Heart right ventricle (tissue), 16 donors: ENCODE measurements at regions not wholly inside any gene's neighbourhood (a gene's known extent, or its start where the extent isn't known, plus 50 kb on each side); places are given as distances from the start of the nearest gene placed in this dataset.

Experiments used
- ATAC-seq, 8 donors: fragments of 200-7000 bp; cut with Tn5 transposase; one replicate each; pipeline ENCODE4 v1.9.1; 2020; ENCODE audit warnings: mild to moderate bottlenecking in 8 of 8, moderate library complexity in 8 of 8, moderate number of reproducible peaks in 1 of 8
- DNase-seq, 2 donors: peaks; one replicate each; pipeline ENCODE4 v3.0.0-alpha.2; 2020
- H3K27ac ChIP-seq, 10 donors: fragments of 200-600 bp; sonication (generic) in 2 of 10; one replicate each; pipeline versions ENCODE4 v1.5.0 to v1.8.0; 2020 to 2022; ENCODE audit warnings: mild to moderate bottlenecking in 3 of 10
- H3K27me3 ChIP-seq, 7 donors: fragments of 200-600 bp; one replicate each; pipeline ENCODE4 v1.8.0; 2021 to 2022; ENCODE audit warnings: mild to moderate bottlenecking in 2 of 7
- H3K36me3 ChIP-seq, 9 donors: fragments of 200-600 bp; sonication (generic) in 1 of 9; one replicate each; pipeline versions ENCODE4 v1.5.0 to v1.8.0; 2020 to 2022; ENCODE audit warnings: mild to moderate bottlenecking in 2 of 9
- H3K4me1 ChIP-seq, 9 donors: fragments of 200-600 bp; sonication (generic) in 1 of 9; one replicate each; pipeline versions ENCODE4 v1.5.0 to v1.8.0; 2020 to 2022; ENCODE audit warnings: mild to moderate bottlenecking in 4 of 9
- H3K4me3 ChIP-seq, 10 donors: fragments of 200-600 bp; sonication (generic) in 2 of 10; one replicate each; pipeline versions ENCODE4 v1.5.0 to v1.8.0; 2020 to 2022; ENCODE audit warnings: mild to moderate bottlenecking in 7 of 10, moderate library complexity in 2 of 10
- H3K9me3 ChIP-seq, 11 donors: fragments of 200-600 bp in 10 of 11; sonication (generic) in 2 of 11; one replicate each; pipeline versions ENCODE4 v1.5.0 to v1.8.0; 2013 to 2022; ENCODE audit warnings: mild to moderate bottlenecking in 2 of 11, control low read depth in 1 of 11, moderate library complexity in 1 of 11
- CTCF ChIP-seq, 9 donors: fragments of 200-600 bp; sonication (generic) in 2 of 9; IDR thresholded peaks; one replicate each; pipeline versions ENCODE4 v1.5.0 to v1.8.0; 2021 to 2022; ENCODE audit warnings: antibody characterized with exemption in 9 of 9, mild to moderate bottlenecking in 5 of 9, moderate library complexity in 1 of 9
- WGBS, 2 donors: extraction: QIAGEN DNeasy Blood & Tissue Kit; methylation state at CpG; one replicate each; pipeline ENCODE4 v1.1.7; 2013; ENCODE audit warnings: inconsistent platforms in 1 of 2; 5-methylcytosine and 5-hydroxymethylcytosine counted together
- intact Hi-C, 10 donors: fragments of 100-400 bp; cut with DNase I; formaldehyde crosslinking; loops; one replicate each; pipeline versions ENCODE4 v1.11.1 to v1.14.2; 2022
- donor health status: Arrhythmogenic right ventricular cardiomyopathy.
- donor health status: ischemic (EF 13 %, LVEDD 7.1; RV severe dilation, severe dysfunction).
- donor health status: healthy with polysubstance abuse.
- donor health status: DM: no; HTN: yes; CAD: no.
- donor health status: DM: no; HTN: no; CAD: no.
- donor health status: ischemic (EF 25% LVEDD 6.9; RV normal size, moderate dysfunction).
- donor health status: ischemic (EF 25% LVEDD 5.7; RV mildly dilated, moderate dysfunction).
- donor health status: healthy.
- donor health status: DM: yes; HTN: yes; CAD: no.
- donor health status: Ischemic cardiomyopathy.
- donor health status: ischemic (EF 35%, LVEDD 5.7; RV mildly dilated, moderate dysfunction).
- donor health status: nonischemic (EF 11% LVEDD 7.7; RV severe dilation, severe dysfunction).
- donor health status: DM: yes; HTN: yes; CAD: no.
- donor health status: PGD.
- donor health status: ischemic (EF 29% LVEDD 5.4; RV normal size, mild dysfunction).
- donor health status: nonischemic (EF 23%, LVEDD 6.1; RV moderate dilation, normal function).

DNA sequence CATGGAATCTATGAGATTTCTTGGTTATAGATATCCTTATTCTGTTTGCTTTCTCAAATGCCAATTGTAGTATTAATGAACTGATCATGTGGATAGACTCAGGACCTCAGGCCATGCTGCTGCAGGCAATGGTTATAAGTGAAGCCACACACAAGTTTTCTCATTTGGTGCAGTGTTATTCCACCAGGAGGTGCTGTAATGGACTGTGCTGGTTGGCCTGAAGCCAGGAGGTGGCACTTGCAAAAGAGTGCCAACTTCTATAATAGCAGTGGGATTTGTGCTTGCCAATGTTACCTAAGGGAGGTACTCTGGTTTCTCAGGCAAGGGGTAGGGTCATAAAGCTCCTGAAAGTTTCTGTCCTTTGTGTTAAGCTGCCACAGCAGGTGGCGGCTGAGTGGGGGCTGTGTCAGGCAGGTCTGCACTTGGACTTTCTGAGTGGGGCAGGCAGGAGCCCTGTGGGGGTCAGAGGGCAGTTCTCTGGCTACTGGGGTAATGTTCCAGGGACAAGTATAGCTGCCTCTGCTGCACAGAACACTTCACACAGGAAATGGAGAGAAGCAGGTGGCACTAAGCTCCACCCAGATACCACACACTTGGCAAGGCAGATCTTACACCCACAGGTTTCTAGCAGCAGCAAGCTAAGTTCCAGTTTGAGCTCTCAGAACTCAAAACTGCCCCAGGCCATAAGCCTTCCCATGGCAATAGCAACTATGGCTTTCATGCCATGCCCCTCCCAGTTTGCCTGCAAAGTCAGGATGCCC, 352.6 kb upstream of the CWC22 start:
- ATAC-seq (no peak), DNase-seq (no peak)
- Histone ChIP-seq H3K27me3 (no peaks in the 10 kb centered on the region), H3K9me3 (peaks cover 0 to 6% (median 0%) of the 10 kb centered on the region in 11 donors), H3K4me1 (no peaks in the 10 kb centered on the region), H3K27ac (no peak overlapping the region), H3K4me3 (no peak overlapping the region), H3K36me3 (no peaks in the 10 kb centered on the region)
- no peak for TF ChIP-seq CTCF (IDR thresholded peaks at IDR 0.05)
- intact Hi-C loops = no loop called here
- WGBS, 2 donors = 92 to 95% methylated on average over 1 of the region's 1 CpG

- Histone ChIP-seq H3K9me3 (no peaks in the 10 kb centered on the region), H3K27ac (no peak overlapping the region), H3K4me1 (no peaks in the 10 kb centered on the region), H3K36me3 (no peaks in the 10 kb centered on the region), H3K27me3 (no peaks in the 10 kb centered on the region), H3K4me3 (no peak overlapping the region)
- TF ChIP-seq CTCF (IDR thresholded peaks at IDR 0.05) = no peak
- 53 to 61% methylated on average over 2 of the region's 2 CpGs for WGBS, 2 donors
- intact Hi-C loops = no loop called here
- ATAC-seq = no peak
- DNase-seq = no peak
Observed at GRCh38 chr2:180358458-180358857, 351.4 kb upstream of the CWC22 start.

DNA sequence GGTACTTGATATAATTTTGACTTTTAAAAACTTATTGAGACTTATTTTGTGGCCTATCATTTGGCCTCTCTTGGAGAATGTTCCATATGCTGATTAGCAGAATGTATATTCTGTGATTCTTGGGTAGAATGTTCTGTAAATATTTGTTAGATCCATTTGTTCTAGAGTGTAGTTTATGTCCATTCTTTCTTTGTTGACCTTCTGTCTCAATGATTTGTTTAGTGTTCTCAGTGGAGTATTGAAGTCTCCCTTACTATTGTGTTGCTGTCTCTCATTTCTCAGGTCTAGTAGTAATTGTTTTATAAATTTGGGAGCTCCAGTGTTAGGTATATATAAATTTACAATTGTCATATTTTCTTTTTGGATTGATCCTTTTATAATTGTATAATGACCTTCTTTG, 349.6 kb upstream of the CWC22 start:
- H3K36me3 ChIP-seq = no peaks in the 10 kb centered on the region
- no peaks in the 10 kb centered on the region for H3K27me3 ChIP-seq
- DNase-seq (no peak), ATAC-seq (no peak)
- H3K4me1 ChIP-seq = no peaks in the 10 kb centered on the region
- no peak overlapping the region for H3K4me3 ChIP-seq
- TF ChIP-seq CTCF (IDR thresholded peaks at IDR 0.05) = no peak
- H3K9me3 ChIP-seq = no peaks in the 10 kb centered on the region
- no peak overlapping the region for H3K27ac ChIP-seq
- intact Hi-C loops = no loop called here

DNA sequence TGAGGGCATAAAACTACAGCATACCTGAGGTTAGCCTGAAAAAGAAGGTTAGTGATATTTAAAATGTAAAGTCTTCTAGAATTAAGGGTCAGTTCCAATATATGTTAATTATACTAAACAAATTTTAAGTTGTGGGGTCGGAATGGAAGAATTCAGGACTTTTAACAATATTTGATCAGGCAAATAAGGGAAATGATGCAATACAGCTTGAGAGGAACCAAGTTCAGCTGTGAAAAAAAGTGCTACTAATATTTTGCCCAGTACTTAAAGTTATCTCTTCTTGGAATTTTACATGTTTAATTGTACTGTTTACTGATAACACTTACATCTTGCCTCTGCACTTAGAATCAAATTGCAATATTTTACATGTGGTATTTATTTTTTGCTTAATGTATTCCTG, 345.5 kb upstream of the CWC22 start:
- H3K9me3 ChIP-seq = no peaks in the 10 kb centered on the region
- H3K36me3 ChIP-seq = no peaks in the 10 kb centered on the region
- no peaks in the 10 kb centered on the region for H3K4me1 ChIP-seq
- ATAC-seq (no peak), DNase-seq (no peak)
- WGBS, 2 donors = 38 to 49% methylated on average over 1 of the region's 1 CpG
- no peaks in the 10 kb centered on the region for H3K27me3 ChIP-seq
- no peak overlapping the region for H3K4me3 ChIP-seq
- intact Hi-C loops = no loop called here
- no peak for TF ChIP-seq CTCF (IDR thresholded peaks at IDR 0.05)
- H3K27ac ChIP-seq = no peak overlapping the region
